ENCODE measurements at regions not wholly inside any gene's neighbourhood (a gene's known extent, or its start where the extent isn't known, plus 50 kb on each side); places are given as distances from the start of the nearest gene placed in this dataset.

DNA sequence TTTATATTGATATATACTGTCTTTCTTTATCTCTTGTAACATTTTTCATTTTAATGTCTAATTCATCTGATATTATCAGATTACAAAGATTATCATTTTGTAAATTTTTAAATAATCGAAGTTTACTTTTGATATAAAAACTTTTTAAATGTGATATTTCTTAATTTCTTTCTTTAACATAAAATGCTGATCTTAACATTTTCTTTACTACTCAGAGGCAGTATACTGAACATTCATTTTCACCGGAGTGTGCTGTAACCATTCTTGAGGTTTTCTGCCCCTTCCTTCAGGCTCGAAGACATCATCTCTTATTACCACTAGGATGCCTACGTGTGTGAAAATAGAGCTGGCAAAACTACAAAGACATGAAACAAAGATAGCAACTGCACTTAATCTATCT lies 186.9 kb downstream of the DIO2 start:
- BruUV-seq (replicated peaks) = no TSS peak
- ATAC-seq = no peak
- H3K4me3 ChIP-seq = no peak overlapping the region
- DNase-seq (ENCODE audit: extremely low read depth in 1 of 4, low spot score in 3 of 4) = no peak
- H3K79me2 ChIP-seq (ENCODE audit: control insufficient read depth, insufficient read depth, low read length) = no peaks in the 10 kb centered on the region
- CTCF ChIA-PET (ENCODE audit: low intra/inter-chr PET ratio) = no interaction called here
- in situ Hi-C loops (cut with MboI) = no loop called here
- no peak overlapping the region for H3K9ac ChIP-seq (ENCODE audit: insufficient read depth in 1 of 2, low read depth in 2 of 2, low read length in 2 of 2)
- TF ChIP-seq ZFP91 (CRISPR knock-in tag; IDR thresholded peaks at IDR 0.05) = no peak
- no peak for TF ChIP-seq DDX20 (tag; IDR thresholded peaks at IDR 0.05; ENCODE audit: low read depth)
- no peak for TF ChIP-seq ZNF175 (CRISPR knock-in tag; IDR thresholded peaks at IDR 0.05; ENCODE audit: low read depth)
- no peak for TF ChIP-seq SIX5 (IDR thresholded peaks at IDR 0.05; ENCODE audit: borderline replicate concordance in 1 of 2, insufficient read depth in 1 of 2, low read depth in 1 of 2, low read length in 2 of 2)
- no peak for TF ChIP-seq ETV5 (CRISPR knock-in tag; IDR thresholded peaks at IDR 0.05; ENCODE audit: low read depth)
- TF ChIP-seq ZNF717 (CRISPR knock-in tag; IDR thresholded peaks at IDR 0.05) = no peak
- no peak for TF ChIP-seq SMARCA4 (IDR thresholded peaks at IDR 0.05)
- no peak for TF ChIP-seq RBBP5 (IDR thresholded peaks at IDR 0.05; ENCODE audit: borderline replicate concordance, insufficient read depth, low read length, poor library complexity, severe bottlenecking)
- TF ChIP-seq RB1 (IDR thresholded peaks at IDR 0.05; ENCODE audit: low read depth) = no peak
- no peak for TF ChIP-seq FOXO4 (CRISPR knock-in tag; IDR thresholded peaks at IDR 0.05)
- TF ChIP-seq RAD51 (IDR thresholded peaks at IDR 0.05; ENCODE audit: borderline replicate concordance, low read depth) = no peak
- no peak for TF ChIP-seq SIN3A (IDR thresholded peaks at IDR 0.05; ENCODE audit: borderline replicate concordance in 2 of 2, control insufficient read depth in 1 of 2, low read depth in 2 of 2, low read length in 2 of 2)
- TF ChIP-seq CEBPB (tag; IDR thresholded peaks at IDR 0.05) = no peak
- no peak for TF ChIP-seq PCBP2 (IDR thresholded peaks at IDR 0.05; ENCODE audit: low read depth, low read length, poor library complexity, severe bottlenecking)
- TF ChIP-seq SMAD1 (IDR thresholded peaks at IDR 0.05; ENCODE audit: low read depth, low read length, partially characterized antibody) = no peak
- no peak for TF ChIP-seq FOXJ2 (tag; IDR thresholded peaks at IDR 0.05)
- TF ChIP-seq SREBF1 (IDR thresholded peaks at IDR 0.05; ENCODE audit: borderline replicate concordance, low read depth, low read length) = no peak
- TF ChIP-seq NFE2L1 (tag; IDR thresholded peaks at IDR 0.05; ENCODE audit: borderline replicate concordance, low read depth) = no peak
- TF ChIP-seq MTA1 (IDR thresholded peaks at IDR 0.05; ENCODE audit: borderline replicate concordance) = no peak
- no peaks in the 10 kb centered on the region for H3K36me3 ChIP-seq (ENCODE audit: control insufficient read depth, insufficient read depth, low read length)
- no peak for FAIRE-seq
- no peak overlapping the region for H2AFZ ChIP-seq (ENCODE audit: low read depth, low read length)
- 5% methylated on average over 4 of the region's 4 CpGs for WGBS (ENCODE audit: insufficient coverage, low coverage, missing lambda C conversion rate)
- no peaks in the 10 kb centered on the region for H3K9me1 ChIP-seq (ENCODE audit: control insufficient read depth, insufficient read depth, low read length)
- no peaks in the 10 kb centered on the region for H4K20me1 ChIP-seq (replicated peaks; ENCODE audit: control insufficient read depth, insufficient read depth, low read length)
- H3K4me1 ChIP-seq (replicated peaks in 1 of 2; ENCODE audit: control insufficient read depth in 2 of 2, insufficient read depth in 2 of 2, low read length in 2 of 2) = no peaks in the 10 kb centered on the region
- intact Hi-C loops (cut with micrococcal nuclease) = no loop called here
- no peak overlapping the region for H3K4me2 ChIP-seq (ENCODE audit: insufficient read depth, low read length)
- H3K9me3 ChIP-seq (replicated peaks; ENCODE audit: control insufficient read depth, insufficient read depth, low read depth, low read length) = no peaks in the 10 kb centered on the region
- no peaks in the 10 kb centered on the region for H3K27me3 ChIP-seq (ENCODE audit: control insufficient read depth in 2 of 2, insufficient read depth in 2 of 2, low read length in 2 of 2)
- POLR2A ChIA-PET = no interaction called here
- H3K27ac ChIP-seq (ENCODE audit: extremely low read depth, low read depth, low read length) = no peak overlapping the region
